Activated T-cell treated with anti-CD3 and anti-CD28 coated beads, Interleukin-2, amount 50 U/mL, for 72 hours (primary cell): ENCODE measurements at regions not wholly inside any gene's neighbourhood (a gene's known extent, or its start where the extent isn't known, plus 50 kb on each side); places are given as distances from the start of the nearest gene placed in this dataset.

Experiments
- ATAC-seq, 2 donors: fragments of 150-1000 bp; cut with Tn5 transposase; replicated peaks in 1 of 2; 2 replicates each; pipeline ENCODE4 v1.10.0; 2021; ENCODE audit warnings: moderate library complexity in 2 of 2, mild to moderate bottlenecking in 1 of 2
- DNase-seq, 2 donors: peaks; one replicate each; pipeline ENCODE4 v3.0.0; 2021 to 2022; ENCODE audit warnings: mixed read lengths in 1 of 2
- H3K27ac Mint-ChIP-seq: one replicate; pipeline ENCODE4 v1.8.0; 2022; ENCODE audit warnings: mild to moderate bottlenecking, moderate library complexity, mixed read lengths
- H3K27me3 Mint-ChIP-seq: one replicate; pipeline ENCODE4 v1.8.0; 2022; ENCODE audit warnings: low read depth, mixed read lengths
- H3K36me3 Mint-ChIP-seq, 2 donors: one replicate each; pipeline ENCODE4 v1.8.0; 2022; ENCODE audit warnings: mixed read lengths in 2 of 2, mild to moderate bottlenecking in 1 of 2; ENCODE audit not compliant: insufficient read depth in 2 of 2
- H3K4me1 Mint-ChIP-seq: one replicate; pipeline ENCODE4 v1.8.0; 2022; ENCODE audit warnings: low read depth, mixed read lengths
- H3K4me3 Mint-ChIP-seq, 2 donors: one replicate each; pipeline ENCODE4 v1.8.0; 2022; ENCODE audit warnings: mild to moderate bottlenecking in 2 of 2, mixed read lengths in 2 of 2, moderate library complexity in 2 of 2
- H3K9me3 Mint-ChIP-seq, 2 donors: one replicate each; pipeline ENCODE4 v1.8.0; 2022; ENCODE audit warnings: mixed read lengths in 2 of 2

DNA sequence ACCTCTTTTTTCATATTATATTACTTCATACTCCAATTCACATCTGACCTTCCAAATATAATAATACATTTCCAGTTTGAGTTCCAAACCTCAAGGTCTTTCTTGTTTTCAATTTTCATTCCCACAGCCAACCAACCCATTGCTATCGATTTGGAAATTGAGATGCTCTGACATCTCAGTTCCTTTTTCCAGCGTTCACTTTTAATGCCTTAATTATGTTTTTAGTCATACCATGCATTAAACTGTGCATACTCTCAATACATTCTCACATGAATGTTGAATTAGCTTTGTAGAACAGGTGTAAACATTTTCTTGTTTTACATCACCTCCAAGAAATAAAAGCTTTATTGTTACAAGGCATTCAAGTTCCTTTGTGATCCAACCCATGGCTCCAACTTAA, 294.2 kb upstream of the ANO3 start:
- no peaks in the 10 kb centered on the region for H3K27me3 Mint-ChIP-seq
- H3K27ac Mint-ChIP-seq, result no peak overlapping the region
- no peak for DNase-seq
- peaks cover 4 to 8% of the 10 kb centered on the region in 2 donors for H3K9me3 Mint-ChIP-seq
- H3K4me1 Mint-ChIP-seq, result no peaks in the 10 kb centered on the region
- no peaks in the 10 kb centered on the region for H3K36me3 Mint-ChIP-seq
- H3K4me3 Mint-ChIP-seq, result no peak overlapping the region
- no peak for ATAC-seq

DNA sequence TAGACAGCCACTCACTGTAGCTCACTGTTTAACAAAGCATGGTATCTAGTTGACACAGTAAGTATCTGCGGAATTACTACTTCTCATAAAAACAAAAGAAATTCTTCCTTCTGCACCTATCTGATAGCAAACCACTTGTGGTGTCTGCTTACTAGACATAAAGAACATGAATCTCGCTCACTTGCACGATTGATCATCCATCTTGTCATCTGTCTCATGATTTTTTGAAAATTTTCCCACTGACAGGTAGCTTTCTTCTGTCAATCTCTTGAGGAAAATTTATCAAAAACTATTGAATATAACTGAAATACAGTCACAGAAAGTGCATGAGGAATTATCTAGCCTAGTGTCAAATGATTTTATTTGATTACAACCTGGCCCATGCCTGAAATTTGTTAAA, 291.6 kb upstream of the ANO3 start:
- H3K4me3 Mint-ChIP-seq, result no peak overlapping the region
- H3K9me3 Mint-ChIP-seq, result peaks cover 2 to 3% of the 10 kb centered on the region in 2 donors
- ATAC-seq, result no peak
- H3K36me3 Mint-ChIP-seq, result no peaks in the 10 kb centered on the region
- H3K27ac Mint-ChIP-seq, result no peak overlapping the region
- no peaks in the 10 kb centered on the region for H3K27me3 Mint-ChIP-seq
- DNase-seq, result no peak
- no peaks in the 10 kb centered on the region for H3K4me1 Mint-ChIP-seq

DNA sequence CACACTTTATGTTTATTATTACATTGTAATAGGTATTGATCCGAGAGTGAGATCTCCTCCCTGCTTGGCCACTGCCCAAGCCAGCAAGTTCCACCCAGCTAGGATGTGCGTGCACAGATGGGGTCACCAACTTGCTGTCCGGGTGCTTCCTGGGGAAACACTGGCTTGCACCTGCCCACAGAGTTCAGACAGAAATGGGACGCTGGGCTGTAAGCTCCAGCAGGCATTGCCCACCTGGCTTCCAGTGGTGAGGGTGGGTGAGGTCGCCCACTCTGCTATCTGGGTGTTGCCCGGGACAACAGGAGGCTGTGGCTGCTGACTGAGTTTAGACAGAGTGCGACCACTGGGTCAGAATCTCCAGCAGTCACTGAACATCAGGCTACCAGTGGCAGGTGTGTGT, 289.8 kb upstream of the ANO3 start:
- H3K4me1 Mint-ChIP-seq, result no peaks in the 10 kb centered on the region
- no peaks in the 10 kb centered on the region for H3K27me3 Mint-ChIP-seq
- no peaks in the 10 kb centered on the region for H3K36me3 Mint-ChIP-seq
- H3K4me3 Mint-ChIP-seq, result no peak overlapping the region
- no peak overlapping the region for H3K27ac Mint-ChIP-seq
- DNase-seq, result no peak
- ATAC-seq, result no peak
- peaks cover 2 to 3% of the 10 kb centered on the region in 2 donors for H3K9me3 Mint-ChIP-seq

DNA sequence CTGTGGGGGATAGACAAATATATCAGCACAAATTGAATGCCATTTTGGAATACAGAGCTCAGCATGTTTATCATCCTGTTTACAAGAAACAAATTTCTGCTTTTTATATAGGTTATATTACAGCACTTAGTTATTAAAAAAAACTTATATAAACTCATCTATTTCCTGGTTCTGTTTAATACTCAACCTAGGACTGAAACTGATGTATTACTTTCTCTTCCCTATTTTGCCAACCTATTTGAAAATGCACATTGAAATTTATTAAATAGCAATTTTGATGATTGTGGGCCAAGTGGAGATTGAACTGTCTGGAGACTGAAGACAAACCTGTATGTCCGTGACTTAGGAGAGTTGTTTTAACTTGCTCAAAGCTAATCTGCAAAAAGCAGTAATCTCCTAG, 288.3 kb upstream of the ANO3 start:
- Mint-ChIP-seq H3K4me1 (no peaks in the 10 kb centered on the region), H3K4me3 (no peak overlapping the region), H3K27ac (no peak overlapping the region), H3K9me3 (peaks cover 0 to 3% of the 10 kb centered on the region in 2 donors), H3K27me3 (no peaks in the 10 kb centered on the region), H3K36me3 (no peaks in the 10 kb centered on the region)
- no peak for DNase-seq
- ATAC-seq, result no peak

DNA sequence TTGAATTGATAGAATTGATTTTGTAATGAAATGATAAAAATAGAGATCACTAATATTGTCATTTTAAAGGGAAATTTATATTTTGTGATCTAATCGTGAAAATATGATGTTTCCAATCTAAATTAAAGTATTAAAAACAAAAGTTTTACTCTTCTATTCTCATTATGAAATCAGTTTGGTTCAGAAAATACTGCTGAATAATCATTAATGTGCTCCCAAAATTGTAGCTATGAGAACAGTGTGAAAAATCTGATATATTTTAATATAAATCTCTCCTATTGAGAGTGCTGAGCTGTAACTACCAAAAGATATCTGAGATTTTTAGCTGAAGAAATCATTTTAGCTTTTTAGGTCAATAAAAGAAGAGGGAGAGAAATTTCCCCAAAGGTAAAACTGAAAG, 287.5 kb upstream of the ANO3 start:
- H3K9me3 Mint-ChIP-seq, result peaks cover 3% of the 10 kb centered on the region in 2 donors
- H3K4me1 Mint-ChIP-seq, result no peaks in the 10 kb centered on the region
- no peak overlapping the region for H3K27ac Mint-ChIP-seq
- H3K4me3 Mint-ChIP-seq, result no peak overlapping the region
- DNase-seq, result no peak
- no peaks in the 10 kb centered on the region for H3K27me3 Mint-ChIP-seq
- ATAC-seq, result no peak
- H3K36me3 Mint-ChIP-seq, result no peaks in the 10 kb centered on the region

DNA sequence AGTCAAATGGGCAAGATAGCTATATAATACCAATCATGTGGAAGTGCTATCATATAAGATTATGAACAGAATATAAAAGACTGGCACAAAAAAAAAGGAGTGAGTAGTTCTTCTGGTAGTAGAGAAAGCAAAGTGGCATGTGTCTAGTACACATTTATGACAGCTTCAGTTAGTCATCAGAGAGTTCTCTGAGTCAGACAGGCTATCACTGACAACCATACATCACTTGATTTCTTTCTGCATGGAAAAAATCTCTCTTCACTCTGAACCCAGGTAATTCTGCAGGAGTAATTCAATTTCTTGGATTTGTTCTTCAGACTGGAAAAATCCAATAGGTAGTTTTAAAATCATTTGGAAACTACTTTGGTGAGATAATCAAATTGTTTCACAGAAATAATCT, 286.8 kb upstream of the ANO3 start:
- Mint-ChIP-seq H3K27ac (no peak overlapping the region), H3K4me1 (no peaks in the 10 kb centered on the region), H3K36me3 (no peaks in the 10 kb centered on the region), H3K9me3 (peaks cover 3 to 4% of the 10 kb centered on the region in 2 donors), H3K27me3 (no peaks in the 10 kb centered on the region), H3K4me3 (no peak overlapping the region)
- ATAC-seq (no peak), DNase-seq (no peak)

DNA sequence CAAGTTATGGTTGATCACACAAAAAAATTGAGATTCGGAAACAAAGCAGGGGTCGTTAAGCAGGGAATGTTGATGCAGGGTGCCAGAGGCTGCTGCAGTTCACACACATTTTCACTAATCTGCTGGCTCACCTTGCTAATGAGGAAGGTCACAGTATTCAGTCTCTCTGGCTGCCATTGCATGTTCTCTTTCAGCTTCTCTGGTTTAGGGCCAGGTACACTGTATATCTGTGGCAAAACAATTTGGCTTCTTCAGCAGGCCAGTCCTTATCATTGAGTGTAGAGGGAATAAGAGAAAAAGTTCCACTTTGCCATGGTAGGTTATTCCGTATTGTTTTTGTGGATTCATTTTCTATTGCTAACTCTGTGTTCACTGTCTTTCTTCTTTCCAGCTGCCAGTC, 283.7 kb upstream of the ANO3 start:
- Mint-ChIP-seq H3K4me1 (no peaks in the 10 kb centered on the region), H3K27ac (no peak overlapping the region), H3K4me3 (no peak overlapping the region), H3K36me3 (no peaks in the 10 kb centered on the region), H3K27me3 (no peaks in the 10 kb centered on the region), H3K9me3 (peaks cover 4 to 7% of the 10 kb centered on the region in 2 donors)
- ATAC-seq (no peak), DNase-seq (no peak)

DNA sequence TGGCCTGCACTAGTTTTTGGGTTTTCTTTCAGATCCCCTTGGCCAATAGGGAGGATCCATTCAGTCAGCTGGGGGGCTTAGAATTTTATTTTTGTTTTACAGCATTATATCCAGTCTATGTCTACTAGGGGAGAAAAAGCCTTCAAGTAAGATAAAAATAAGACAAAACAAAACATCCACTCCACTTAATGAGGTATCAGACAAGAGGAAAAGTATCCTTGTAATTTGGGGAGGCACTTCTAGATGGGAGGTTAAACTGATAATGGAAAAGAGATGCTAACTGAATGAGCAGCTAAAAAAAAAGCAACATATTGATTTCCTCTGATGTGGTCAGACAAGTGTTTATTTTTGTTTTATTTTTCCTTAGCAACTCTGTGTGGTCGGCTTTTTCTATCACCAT, 278.0 kb upstream of the ANO3 start:
- H3K4me3 Mint-ChIP-seq, result no peak overlapping the region
- no peaks in the 10 kb centered on the region for H3K4me1 Mint-ChIP-seq
- no peaks in the 10 kb centered on the region for H3K36me3 Mint-ChIP-seq
- peaks cover 7 to 9% of the 10 kb centered on the region in 2 donors for H3K9me3 Mint-ChIP-seq
- no peaks in the 10 kb centered on the region for H3K27me3 Mint-ChIP-seq
- ATAC-seq (no peak), DNase-seq (no peak)
- no peak overlapping the region for H3K27ac Mint-ChIP-seq

DNA sequence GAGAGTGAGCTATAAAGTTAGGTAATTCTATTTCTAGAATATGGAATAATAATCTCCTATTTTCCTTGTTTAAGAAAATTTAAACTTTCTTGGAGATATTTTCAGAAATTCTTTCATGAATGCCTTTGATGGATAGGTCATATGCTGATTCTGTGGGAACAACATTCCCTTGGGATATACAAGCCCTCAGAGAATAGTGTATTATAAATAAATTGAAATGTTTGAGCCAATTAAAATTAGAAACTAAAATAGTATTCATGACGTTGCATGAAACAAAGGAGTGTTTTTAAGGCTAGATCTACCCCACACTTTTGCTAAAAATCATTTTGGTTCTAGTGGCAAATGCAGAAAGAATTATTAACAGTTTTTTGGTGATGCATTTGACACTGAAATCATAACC, 269.3 kb upstream of the ANO3 start:
- ATAC-seq, result no peak
- H3K36me3 Mint-ChIP-seq, result no peaks in the 10 kb centered on the region
- no peak overlapping the region for H3K4me3 Mint-ChIP-seq
- peaks cover 7 to 13% of the 10 kb centered on the region in 2 donors for H3K9me3 Mint-ChIP-seq
- no peak overlapping the region for H3K27ac Mint-ChIP-seq
- H3K4me1 Mint-ChIP-seq, result no peaks in the 10 kb centered on the region
- no peak for DNase-seq
- H3K27me3 Mint-ChIP-seq, result no peaks in the 10 kb centered on the region

DNA sequence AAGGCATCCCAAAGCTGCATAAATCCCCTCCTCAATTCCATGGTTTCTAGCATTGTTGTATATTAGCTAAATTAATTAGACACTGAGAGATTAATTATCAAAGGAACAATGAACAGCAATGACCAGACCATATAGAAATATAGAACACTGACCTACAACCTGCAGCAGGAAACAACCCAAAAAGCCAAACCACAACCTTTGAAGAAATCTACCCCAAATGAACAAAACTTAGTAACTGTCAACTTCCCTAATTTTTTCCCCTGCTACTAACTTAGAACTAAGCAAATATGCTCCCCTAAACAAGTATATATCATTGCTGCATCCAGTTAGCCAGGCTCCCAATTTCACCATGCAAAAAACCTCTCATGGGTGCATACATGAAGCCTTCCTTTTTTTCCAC, 268.0 kb upstream of the ANO3 start:
- H3K9me3 Mint-ChIP-seq, result peaks cover 5 to 10% of the 10 kb centered on the region in 2 donors
- H3K27ac Mint-ChIP-seq, result no peak overlapping the region
- H3K4me3 Mint-ChIP-seq, result no peak overlapping the region
- no peaks in the 10 kb centered on the region for H3K27me3 Mint-ChIP-seq
- no peaks in the 10 kb centered on the region for H3K36me3 Mint-ChIP-seq
- DNase-seq, result no peak
- ATAC-seq, result no peak
- no peaks in the 10 kb centered on the region for H3K4me1 Mint-ChIP-seq

DNA sequence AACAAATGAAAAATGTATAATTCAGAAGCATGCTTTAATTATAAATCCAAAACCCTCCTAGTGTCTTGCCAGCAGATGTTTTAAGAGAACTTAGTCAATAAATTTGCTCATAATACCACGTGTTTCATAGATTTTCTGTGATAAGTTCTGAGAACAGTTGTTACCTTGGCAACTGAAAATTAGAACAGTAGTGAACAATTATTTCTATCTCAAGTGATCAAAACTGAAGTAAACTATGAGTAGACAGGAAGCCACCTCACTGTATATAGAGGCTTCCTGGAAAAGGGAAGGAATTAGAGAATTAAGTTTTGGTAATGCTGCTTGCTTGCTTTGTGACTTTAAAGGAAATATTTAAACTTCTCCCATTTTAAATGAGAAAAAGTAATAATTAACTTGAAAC, 266.0 kb upstream of the ANO3 start:
- ATAC-seq (no peak), DNase-seq (no peak)
- Mint-ChIP-seq H3K36me3 (no peaks in the 10 kb centered on the region), H3K27ac (no peak overlapping the region), H3K27me3 (no peaks in the 10 kb centered on the region), H3K4me3 (no peak overlapping the region), H3K9me3 (peaks cover 5 to 8% of the 10 kb centered on the region in 2 donors), H3K4me1 (no peaks in the 10 kb centered on the region)

DNA sequence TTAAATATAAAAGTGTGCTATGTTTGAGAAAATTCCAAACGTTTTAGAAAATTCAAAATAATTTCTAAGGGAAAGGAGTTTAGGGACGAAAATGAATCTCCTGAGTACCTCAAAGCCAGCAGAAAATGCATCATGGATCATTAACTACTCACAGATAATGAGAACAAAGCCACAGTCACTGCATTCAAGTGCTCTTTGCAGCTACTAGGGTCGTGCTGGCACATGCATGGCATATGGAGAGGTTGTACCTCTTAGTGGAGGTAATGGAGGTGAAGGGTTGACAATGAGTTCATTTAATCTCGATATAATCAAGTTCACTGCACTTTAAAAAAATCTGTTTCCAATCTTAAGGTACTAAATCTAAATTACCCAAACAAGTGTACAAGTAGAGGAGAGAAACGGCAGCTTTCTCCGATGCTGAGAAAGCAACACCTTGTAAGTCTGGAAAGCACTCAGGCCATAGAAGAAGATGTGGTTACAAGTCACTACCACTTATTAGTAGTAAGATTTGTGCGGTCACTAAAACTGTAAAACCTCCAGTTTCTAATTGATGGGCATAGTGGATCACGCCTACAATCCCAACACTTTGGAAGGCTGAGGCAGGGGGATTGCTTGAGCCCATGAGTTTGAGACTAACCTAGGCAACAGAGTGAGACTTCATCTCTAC, 261.1 kb upstream of the ANO3 start:
- no peak overlapping the region for H3K27ac Mint-ChIP-seq
- no peak for DNase-seq
- ATAC-seq, result no peak
- no peaks in the 10 kb centered on the region for H3K4me1 Mint-ChIP-seq
- H3K27me3 Mint-ChIP-seq, result no peaks in the 10 kb centered on the region
- peaks cover 0 to 6% of the 10 kb centered on the region in 2 donors for H3K9me3 Mint-ChIP-seq
- H3K36me3 Mint-ChIP-seq, result no peaks in the 10 kb centered on the region
- no peak overlapping the region for H3K4me3 Mint-ChIP-seq

DNA sequence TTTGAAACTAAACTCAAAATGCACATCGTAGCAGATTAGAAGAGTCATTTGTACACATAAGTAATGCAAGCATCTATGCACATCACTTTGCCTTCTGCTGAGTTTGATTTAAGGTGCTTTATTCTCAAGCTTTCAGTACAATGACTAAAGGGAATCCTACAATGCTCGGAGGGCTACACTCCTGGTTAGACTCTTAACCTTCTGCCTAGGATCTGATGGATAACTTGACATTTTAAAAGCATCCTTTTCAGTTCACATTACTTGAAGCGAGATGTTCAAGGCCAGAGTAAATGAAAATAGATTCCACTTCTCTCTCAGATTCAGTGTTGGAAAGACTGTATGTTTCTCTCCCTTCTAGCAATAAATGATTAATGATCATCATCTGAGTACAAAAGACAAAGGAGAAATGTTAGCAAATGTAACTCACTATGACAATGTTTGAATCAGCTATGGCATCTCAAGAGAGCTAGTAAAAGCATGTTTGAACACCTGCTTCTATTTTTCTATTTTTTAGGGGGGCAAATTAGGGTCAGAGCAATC, 259.2 kb upstream of the ANO3 start:
- Mint-ChIP-seq H3K4me1 (no peaks in the 10 kb centered on the region), H3K9me3 (peaks cover 0 to 7% of the 10 kb centered on the region in 2 donors), H3K36me3 (no peaks in the 10 kb centered on the region), H3K27ac (no peak overlapping the region), H3K27me3 (no peaks in the 10 kb centered on the region), H3K4me3 (no peak overlapping the region)
- ATAC-seq, result no peak
- no peak for DNase-seq

DNA sequence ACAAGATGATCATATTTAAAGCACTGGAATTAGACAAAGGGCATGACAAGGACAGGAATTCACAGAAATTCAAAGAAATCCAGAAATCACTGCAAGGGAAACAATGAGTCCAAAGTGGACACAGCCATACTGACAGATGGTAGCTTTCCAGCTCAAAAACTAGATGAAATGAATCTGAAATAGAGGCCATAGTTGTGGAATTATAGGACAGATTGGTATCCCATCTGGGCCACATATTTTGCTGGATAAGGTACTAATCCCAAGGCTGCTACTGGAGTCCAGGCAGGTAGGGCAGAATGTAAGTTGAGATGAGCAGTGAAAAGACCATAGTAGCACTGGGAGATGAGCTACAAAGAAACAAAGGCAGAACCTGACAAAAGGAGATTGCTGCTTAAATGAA, 258.3 kb upstream of the ANO3 start:
- no peaks in the 10 kb centered on the region for H3K27me3 Mint-ChIP-seq

More for the DNA sequence above, 258.3 kb upstream of the ANO3 start:
- ATAC-seq (no peak), DNase-seq (no peak)
- no peak overlapping the region for H3K4me3 Mint-ChIP-seq
- H3K9me3 Mint-ChIP-seq, result peaks cover 0 to 7% of the 10 kb centered on the region in 2 donors
- no peak overlapping the region for H3K27ac Mint-ChIP-seq
- H3K4me1 Mint-ChIP-seq, result no peaks in the 10 kb centered on the region
- no peaks in the 10 kb centered on the region for H3K36me3 Mint-ChIP-seq
